GM23248 (cell line): ENCODE measurements at regions not wholly inside any gene's neighbourhood (a gene's known extent, or its start where the extent isn't known, plus 50 kb on each side); places are given as distances from the start of the nearest gene placed in this dataset.

ENCODE experiments used
- DNase-seq: peaks from one replicate; pipeline ENCODE4 v3.0.0-alpha.2; 2015
- H2AFZ ChIP-seq: fragments of 200-600 bp; sonication (generic); 2 replicates; pipeline ENCODE4 v1.6.1; 2016; ENCODE audit warnings: antibody characterized with exemption
- H3F3A ChIP-seq: fragments of 200-600 bp; sonication (generic); 2 replicates; pipeline ENCODE4 v1.6.1; 2016; ENCODE audit warnings: mild to moderate bottlenecking, antibody characterized with exemption, mixed run types; ENCODE audit not compliant: insufficient read depth
- H3K27ac ChIP-seq: fragments of 200-600 bp; sonication (generic); 2 replicates; pipeline ENCODE4 v1.5.1; 2016; ENCODE audit warnings: mild to moderate bottlenecking
- H3K27me3 ChIP-seq: fragments of 200-600 bp; sonication (generic); replicated peaks from 2 replicates; pipeline ENCODE4 v1.6.1; 2016; ENCODE audit warnings: mild to moderate bottlenecking; ENCODE audit not compliant: insufficient read depth
- H3K36me3 ChIP-seq: fragments of 200-600 bp; sonication (generic); 2 replicates; pipeline ENCODE4 v1.6.1; 2016; ENCODE audit warnings: low read depth, mild to moderate bottlenecking
- H3K4me1 ChIP-seq: fragments of 200-600 bp; sonication (generic); 2 replicates; pipeline ENCODE4 v1.6.1; 2016; ENCODE audit warnings: mild to moderate bottlenecking; ENCODE audit not compliant: insufficient read depth
- H3K4me2 ChIP-seq: fragments of 200-600 bp; sonication (generic); one replicate; pipeline ENCODE4 v1.6.1; 2016; ENCODE audit warnings: mild to moderate bottlenecking; ENCODE audit not compliant: unreplicated experiment
- H3K4me3 ChIP-seq: fragments of 200-600 bp; sonication (generic); 2 replicates; pipeline ENCODE4 v1.5.1; 2016; ENCODE audit warnings: mild to moderate bottlenecking
- H3K79me2 ChIP-seq: fragments of 200-600 bp; sonication (generic); 2 replicates; pipeline ENCODE4 v1.6.1; 2016; ENCODE audit warnings: mild to moderate bottlenecking; ENCODE audit not compliant: insufficient read depth
- H3K9ac ChIP-seq: fragments of 200-600 bp; sonication (generic); 2 replicates; pipeline ENCODE4 v1.6.1; 2016; ENCODE audit warnings: mild to moderate bottlenecking
- H3K9me2 ChIP-seq: fragments of 200-600 bp; sonication (generic); 2 replicates; pipeline ENCODE4 v1.6.1; 2016; ENCODE audit warnings: mixed run types, mild to moderate bottlenecking, moderate library complexity; ENCODE audit not compliant: insufficient read depth
- H3K9me3 ChIP-seq: fragments of 200-600 bp; sonication (generic); one replicate; pipeline ENCODE4 v1.6.1; 2017; ENCODE audit warnings: low read depth
- H4K20me1 ChIP-seq: fragments of 200-600 bp; sonication (generic); 2 replicates; pipeline ENCODE4 v1.6.0; 2016; ENCODE audit not compliant: insufficient read depth
- EZH2 ChIP-seq: fragments of 200-600 bp; sonication (generic); IDR thresholded peaks from 2 replicates; pipeline ENCODE4 v1.6.1; 2018; ENCODE audit warnings: antibody characterized with exemption, mild to moderate bottlenecking; ENCODE audit not compliant: insufficient read depth, poor library complexity, severe bottlenecking
- EZH2phosphoT487 ChIP-seq: fragments of 200-600 bp; sonication (generic); IDR thresholded peaks from 2 replicates; pipeline ENCODE4 v1.6.1; 2018; ENCODE audit warnings: antibody characterized with exemption, moderate library complexity, mild to moderate bottlenecking, low read depth; ENCODE audit not compliant: insufficient read depth
- WGBS, 2 experiments: methylation state at CpG; one replicate each; pipeline ENCODE4 v1.1.6; 2015 to 2017; ENCODE audit warnings: low lambda C conversion rate in 2 of 2, low coverage in 1 of 2; ENCODE audit errors: missing lambda C conversion rate in 2 of 2; 5-methylcytosine and 5-hydroxymethylcytosine counted together
- in situ Hi-C: fragments of 300-500 bp; cut with MboI; formaldehyde crosslinking; loops from 2 replicates; pipeline ENCODE4 v1.15.0; 2020

- in situ Hi-C loops: no loop called here
- 56 to 58% methylated on average over 13 of the region's 13 CpGs for WGBS, 2 experiments
- DNase-seq: peak; percentile 81
- Histone ChIP-seq H3K9me3 (no peaks in the 10 kb centered on the region), H3K4me2 (no peak overlapping the region), H3K27ac (no peak overlapping the region), H3K36me3 (no peaks in the 10 kb centered on the region), H2AFZ (no peak overlapping the region), H3K9me2 (no peaks in the 10 kb centered on the region), H3K4me3 (no peak overlapping the region), H3K4me1 (no peaks in the 10 kb centered on the region), H4K20me1 (no peaks in the 10 kb centered on the region), H3K27me3 (peaks cover 13% of the 10 kb centered on the region), H3K9ac (no peak overlapping the region), H3K79me2 (no peaks in the 10 kb centered on the region), H3F3A (no peaks in the 10 kb centered on the region)
- TF ChIP-seq EZH2: no peak
- no peak for TF ChIP-seq EZH2phosphoT487
Observed at GRCh38 chr11:13073119-13073981, 64.2 kb downstream of the RASSF10 start.

- Histone ChIP-seq H2AFZ (no peak overlapping the region), H3K4me2 (no peak overlapping the region), H4K20me1 (no peaks in the 10 kb centered on the region), H3K4me3 (no peak overlapping the region), H3K27ac (no peak overlapping the region), H3F3A (no peaks in the 10 kb centered on the region), H3K36me3 (no peaks in the 10 kb centered on the region), H3K4me1 (no peaks in the 10 kb centered on the region), H3K79me2 (no peaks in the 10 kb centered on the region), H3K9me3 (no peaks in the 10 kb centered on the region), H3K9me2 (no peaks in the 10 kb centered on the region), H3K27me3 (peaks cover 21% of the 10 kb centered on the region), H3K9ac (no peak overlapping the region)
- in situ Hi-C loops: no loop called here
- 72 to 73% methylated on average over 6 of the region's 6 CpGs for WGBS, 2 experiments
- TF ChIP-seq EZH2phosphoT487 (no peak), EZH2 (no peak)
- DNase-seq: no peak
Observed at GRCh38 chr11:13074714-13075464, 65.8 kb downstream of the RASSF10 start.

- no peaks in the 10 kb centered on the region for H3K79me2 ChIP-seq
- no peaks in the 10 kb centered on the region for H3K9me2 ChIP-seq
- H3K27me3 ChIP-seq: peaks cover 34% of the 10 kb centered on the region
- H3K27ac ChIP-seq: no peak overlapping the region
- no peaks in the 10 kb centered on the region for H3K36me3 ChIP-seq
- no peaks in the 10 kb centered on the region for H3F3A ChIP-seq
- 53 to 71% methylated on average over 2 of the region's 2 CpGs for WGBS, 2 experiments
- no peaks in the 10 kb centered on the region for H4K20me1 ChIP-seq
- no peak overlapping the region for H3K4me3 ChIP-seq
- TF ChIP-seq EZH2 (no peak), EZH2phosphoT487 (no peak)
- DNase-seq: no peak
- H3K4me2 ChIP-seq: no peak overlapping the region
- H2AFZ ChIP-seq: no peak overlapping the region
- no peaks in the 10 kb centered on the region for H3K9me3 ChIP-seq
- H3K9ac ChIP-seq: no peak overlapping the region
- H3K4me1 ChIP-seq: no peaks in the 10 kb centered on the region
- in situ Hi-C loops: no loop called here
Observed at GRCh38 chr11:13076961-13077360, 67.8 kb downstream of the RASSF10 start.

DNA sequence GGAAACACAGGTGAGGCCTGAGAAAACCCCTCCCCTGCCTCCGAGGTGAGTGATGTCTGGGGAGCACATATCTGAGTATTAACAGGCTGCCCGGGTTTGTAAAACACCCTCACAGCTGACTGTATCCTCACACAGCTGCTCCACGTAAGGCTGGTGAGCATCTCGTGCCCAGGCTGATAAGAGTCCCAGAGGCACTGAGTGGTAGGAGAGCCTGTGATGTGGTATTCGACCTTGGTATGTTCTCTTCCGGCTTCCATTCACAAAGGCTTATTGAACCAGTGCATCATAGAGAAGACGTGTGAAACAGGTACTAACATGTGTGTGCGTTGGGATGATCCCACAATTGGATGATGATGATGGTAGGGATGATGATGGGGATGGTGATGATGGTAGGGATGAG lies 71.7 kb downstream of the RASSF10 start:
- no peak for TF ChIP-seq EZH2phosphoT487
- TF ChIP-seq EZH2: no peak
- no peak overlapping the region for H3K4me3 ChIP-seq
- no peak overlapping the region for H3K27ac ChIP-seq
- H3K4me1 ChIP-seq: no peaks in the 10 kb centered on the region
- no peaks in the 10 kb centered on the region for H3F3A ChIP-seq
- in situ Hi-C loops: no loop called here
- H2AFZ ChIP-seq: no peak overlapping the region
- no peaks in the 10 kb centered on the region for H3K79me2 ChIP-seq
- no peak overlapping the region for H3K4me2 ChIP-seq
- WGBS, 2 experiments: 39 to 40% methylated on average over 8 of the region's 8 CpGs
- no peak overlapping the region for H3K9ac ChIP-seq
- no peaks in the 10 kb centered on the region for H4K20me1 ChIP-seq
- H3K36me3 ChIP-seq: no peaks in the 10 kb centered on the region
- no peaks in the 10 kb centered on the region for H3K9me3 ChIP-seq
- peaks cover 50% of the 10 kb centered on the region for H3K27me3 ChIP-seq
- no peak for DNase-seq
- H3K9me2 ChIP-seq: no peaks in the 10 kb centered on the region
